Transverse colon (tissue), 4 donors: ENCODE measurements at regions not wholly inside any gene's neighbourhood (a gene's known extent, or its start where the extent isn't known, plus 50 kb on each side); places are given as distances from the start of the nearest gene placed in this dataset.

Experiments used
- DNase-seq: peaks from one replicate; pipeline ENCODE4 v3.0.0-alpha.2; 2019
- H3K27ac ChIP-seq, 4 donors: fragments of 200-600 bp; sonication (generic); 2 replicates each; pipeline ENCODE4 v1.5.1; 2016 to 2018; ENCODE audit warnings: inconsistent platforms in 4 of 4
- H3K27me3 ChIP-seq: fragments of 200-600 bp; sonication (generic); 2 replicates; pipeline ENCODE4 v1.5.1; 2017; ENCODE audit warnings: inconsistent platforms
- H3K36me3 ChIP-seq, 4 donors: fragments of 200-600 bp; sonication (generic); 2 replicates each; pipeline ENCODE4 v1.5.1; 2017 to 2019; ENCODE audit warnings: inconsistent platforms in 4 of 4
- H3K4me1 ChIP-seq, 4 donors: fragments of 200-600 bp; sonication (generic); 2 replicates each; pipeline ENCODE4 v1.5.1; 2017 to 2020; ENCODE audit warnings: inconsistent platforms in 4 of 4
- H3K4me3 ChIP-seq, 4 donors: fragments of 200-600 bp; sonication (generic); 1 replicate in 1 of 4; 2 replicates in 3 of 4; pipeline versions ENCODE4 v1.5.1 to v1.6.1; 2017 to 2019; ENCODE audit warnings: inconsistent platforms in 4 of 4
- H3K9me3 ChIP-seq, 2 donors: fragments of 200-600 bp; sonication (generic); 2 replicates each; pipeline ENCODE4 v1.5.1; 2017 to 2019; ENCODE audit warnings: inconsistent platforms in 2 of 2
- CTCF ChIP-seq, 5 experiments: fragments of 200-600 bp in 3 of 5; fragments of 450-650 bp in 2 of 5; sonication (generic) in 3 of 5; IDR thresholded peaks; 1 replicate in 2 of 5; 2 replicates in 3 of 5; pipeline ENCODE4 v1.5.1; 2016 to 2017; ENCODE audit warnings: antibody characterized with exemption in 5 of 5, inconsistent platforms in 3 of 5, mild to moderate bottlenecking in 2 of 5, moderate library complexity in 1 of 5
- EP300 ChIP-seq: sonication (generic); formaldehyde crosslinking; IDR thresholded peaks from one replicate; pipeline ENCODE4 v1.6.1; 2017; ENCODE audit warnings: antibody characterized with exemption, low read depth
- POLR2A ChIP-seq: fragments of 450-650 bp; IDR thresholded peaks from one replicate; pipeline ENCODE4 v1.6.1; 2016; ENCODE audit warnings: antibody characterized with exemption, mild to moderate bottlenecking, moderate library complexity
- POLR2AphosphoS5 ChIP-seq, 3 donors: sonication (generic); formaldehyde crosslinking; IDR thresholded peaks; one replicate each; pipeline ENCODE4 v1.6.1; 2016; ENCODE audit warnings: antibody characterized with exemption in 3 of 3
- WGBS, 2 donors: methylation state at CpG; one replicate each; pipeline ENCODE4 v1.1.5; 2018; ENCODE audit warnings: low coverage in 1 of 2; 5-methylcytosine and 5-hydroxymethylcytosine counted together
- in situ Hi-C, 4 donors: fragments of 200-750 bp; cut with MboI; loops; one replicate each; pipeline versions ENCODE4 v1.15.0 to v1.15.1; 2017; ENCODE audit warnings: low sequenced_read_pairs in 3 of 4, low pct_ligation_motif_present in 1 of 4, low pct_unique_long_range_greater_than_20kb in 1 of 4
- intact Hi-C: fragments of 100-400 bp; cut with DNase I; formaldehyde crosslinking; loops from one replicate; pipeline ENCODE4 v1.15.1; 2023; ENCODE audit warnings: low total_unique reads

- Histone ChIP-seq H3K4me3 (no peak overlapping the region), H3K36me3 (no peaks in the 10 kb centered on the region), H3K27ac (no peak overlapping the region), H3K27me3 (no peaks in the 10 kb centered on the region), H3K9me3 (no peaks in the 10 kb centered on the region), H3K4me1 (no peaks in the 10 kb centered on the region)
- in situ Hi-C loops = no loop called here
- 31 to 33% methylated on average over 1 of the region's 1 CpG for WGBS, 2 donors
- TF ChIP-seq EP300 (no peak), CTCF (IDR thresholded peaks at IDR 0.05) (no peak), POLR2A (no peak), POLR2AphosphoS5 (IDR thresholded peaks at IDR 0.05) (no peak)
- intact Hi-C loops = no loop called here
- no peak for DNase-seq
These were observed 61.1 kb upstream of the C1QTNF7 start for GRCh38 chr4:15366721-15367120.

- in situ Hi-C loops (no loop called here), intact Hi-C loops (no loop called here)
- no peaks in the 10 kb centered on the region for H3K4me1 ChIP-seq
- no peak for TF ChIP-seq POLR2AphosphoS5 (IDR thresholded peaks at IDR 0.05)
- no peak for TF ChIP-seq POLR2A
- no peak for TF ChIP-seq EP300
- TF ChIP-seq CTCF (IDR thresholded peaks at IDR 0.05) = no peak
- H3K36me3 ChIP-seq = no peaks in the 10 kb centered on the region
- DNase-seq = no peak
- no peaks in the 10 kb centered on the region for H3K9me3 ChIP-seq
- no peaks in the 10 kb centered on the region for H3K27me3 ChIP-seq
- H3K27ac ChIP-seq = no peak overlapping the region
- WGBS, 2 donors = 54 to 67% methylated on average over 3 of the region's 3 CpGs
- no peak overlapping the region for H3K4me3 ChIP-seq
These were observed 59.0 kb upstream of the C1QTNF7 start for GRCh38 chr4:15368856-15369255.

GRCh38 chr4:15370296-15370695, 57.5 kb upstream of the C1QTNF7 start:
- no peak for DNase-seq
- H3K36me3 ChIP-seq = no peaks in the 10 kb centered on the region
- H3K27ac ChIP-seq = no peak overlapping the region
- no peaks in the 10 kb centered on the region for H3K4me1 ChIP-seq
- no peak overlapping the region for H3K4me3 ChIP-seq
- H3K9me3 ChIP-seq = no peaks in the 10 kb centered on the region
- in situ Hi-C loops (no loop called here), intact Hi-C loops (no loop called here)
- no peaks in the 10 kb centered on the region for H3K27me3 ChIP-seq
- no peak for TF ChIP-seq EP300
- TF ChIP-seq POLR2A = no peak
- no peak for TF ChIP-seq CTCF (IDR thresholded peaks at IDR 0.05)
- no peak for TF ChIP-seq POLR2AphosphoS5 (IDR thresholded peaks at IDR 0.05)

GRCh38 chr4:15373363-15373762, 54.5 kb upstream of the C1QTNF7 start:
- H3K36me3 ChIP-seq = no peaks in the 10 kb centered on the region
- H3K27ac ChIP-seq = no peak overlapping the region
- H3K4me1 ChIP-seq = peaks cover 0 to 5% (median 2%) of the 10 kb centered on the region in 4 donors
- intact Hi-C loops (no loop called here), in situ Hi-C loops (no loop called here)
- TF ChIP-seq CTCF (IDR thresholded peaks at IDR 0.05) = no peak
- no peak for TF ChIP-seq EP300
- TF ChIP-seq POLR2AphosphoS5 (IDR thresholded peaks at IDR 0.05) = no peak
- TF ChIP-seq POLR2A = no peak
- no peak for DNase-seq
- no peaks in the 10 kb centered on the region for H3K9me3 ChIP-seq
- WGBS, 2 donors = 65 to 81% methylated on average over 3 of the region's 3 CpGs
- no peaks in the 10 kb centered on the region for H3K27me3 ChIP-seq
- no peak overlapping the region for H3K4me3 ChIP-seq
